RWPE2 (cell line): ENCODE measurements at regions not wholly inside any gene's neighbourhood (a gene's known extent, or its start where the extent isn't known, plus 50 kb on each side); places are given as distances from the start of the nearest gene placed in this dataset.

Experiments used
- ATAC-seq: fragments of 200-7000 bp; cut with Tn5 transposase; 3 replicates; pipeline ENCODE4 v1.9.1; 2021; ENCODE audit warnings: low read depth
- DNase-seq: peaks from one replicate; pipeline ENCODE4 v3.0.0-alpha.2; 2020; ENCODE audit warnings: low spot score
- H3K27ac ChIP-seq: fragments of 450-650 bp; 2 replicates; pipeline ENCODE4 v1.5.1; 2017; ENCODE audit warnings: mild to moderate bottlenecking; ENCODE audit not compliant: poor library complexity, severe bottlenecking
- H3K27me3 ChIP-seq: fragments of 250-450 bp; sonication (Bioruptor Pico); 2 replicates; pipeline ENCODE4 v1.5.1; 2021; ENCODE audit warnings: mild to moderate bottlenecking, moderate library complexity; ENCODE audit not compliant: insufficient read depth, poor library complexity, severe bottlenecking
- H3K36me3 ChIP-seq: fragments of 250-450 bp; sonication (Bioruptor Pico); 2 replicates; pipeline ENCODE4 v1.5.1; 2020; ENCODE audit warnings: low read depth, mild to moderate bottlenecking, moderate library complexity
- H3K4me1 ChIP-seq: fragments of 250-450 bp; sonication (Bioruptor Pico); 2 replicates; pipeline ENCODE4 v1.5.1; 2021; ENCODE audit warnings: mild to moderate bottlenecking, moderate library complexity; ENCODE audit not compliant: insufficient read depth, poor library complexity, severe bottlenecking
- H3K4me3 ChIP-seq: fragments of 250-450 bp; sonication (Bioruptor Pico); 2 replicates; pipeline ENCODE4 v1.5.1; 2021; ENCODE audit warnings: mild to moderate bottlenecking, moderate library complexity; ENCODE audit not compliant: severe bottlenecking
- H3K9me3 ChIP-seq: fragments of 250-450 bp; sonication (Bioruptor Pico); 2 replicates; pipeline ENCODE4 v1.5.1; 2021; ENCODE audit warnings: mild to moderate bottlenecking, moderate library complexity; ENCODE audit not compliant: severe bottlenecking
- CTCF ChIP-seq: fragments of 450-650 bp; IDR thresholded peaks from one replicate; pipeline ENCODE4 v1.5.1; 2017; ENCODE audit warnings: mild to moderate bottlenecking, moderate library complexity; ENCODE audit not compliant: poor library complexity, severe bottlenecking

GRCh38 chr6:1082285-1082935 lies 229.5 kb upstream of the FOXQ1 start:
- peaks cover 18% of the 10 kb centered on the region for H3K4me1 ChIP-seq
- H3K9me3 ChIP-seq: no peaks in the 10 kb centered on the region
- no peaks in the 10 kb centered on the region for H3K36me3 ChIP-seq
- peak overlapping the region; percentile 49 for H3K27ac ChIP-seq
- no peak overlapping the region for H3K4me3 ChIP-seq
- peak; percentile 97 for ATAC-seq
- H3K27me3 ChIP-seq: no peaks in the 10 kb centered on the region
- no peak for TF ChIP-seq CTCF
- no peak for DNase-seq

GRCh38 chr6:1081551-1082284 lies 230.2 kb upstream of the FOXQ1 start:
- DNase-seq (no peak), ATAC-seq (peak; percentile 34; the same call in 2 of the 3 replicates)
- TF ChIP-seq CTCF: no peak
- Histone ChIP-seq H3K9me3 (no peaks in the 10 kb centered on the region), H3K27ac (peak overlapping the region; percentile 49), H3K4me1 (peaks cover 18% of the 10 kb centered on the region), H3K4me3 (no peak overlapping the region), H3K36me3 (no peaks in the 10 kb centered on the region), H3K27me3 (no peaks in the 10 kb centered on the region)

GRCh38 chr6:1080453-1081337 lies 231.2 kb upstream of the FOXQ1 start:
- Histone ChIP-seq H3K27me3 (no peaks in the 10 kb centered on the region), H3K9me3 (no peaks in the 10 kb centered on the region), H3K4me3 (no peak overlapping the region), H3K27ac (no peak overlapping the region), H3K36me3 (no peaks in the 10 kb centered on the region), H3K4me1 (peaks cover 18% of the 10 kb centered on the region)
- DNase-seq (no peak), ATAC-seq (no peak)
- TF ChIP-seq CTCF: no peak

GRCh38 chr6:1079525-1079924 lies 232.4 kb upstream of the FOXQ1 start:
- Histone ChIP-seq H3K27me3 (no peaks in the 10 kb centered on the region), H3K4me3 (no peak overlapping the region), H3K4me1 (peaks cover 18% of the 10 kb centered on the region), H3K9me3 (no peaks in the 10 kb centered on the region), H3K36me3 (no peaks in the 10 kb centered on the region), H3K27ac (no peak overlapping the region)
- ATAC-seq: no peak
- DNase-seq: no peak
- no peak for TF ChIP-seq CTCF
